HepG2 (cell line): ENCODE measurements at regions not wholly inside any gene's neighbourhood (a gene's known extent, or its start where the extent isn't known, plus 50 kb on each side); places are given as distances from the start of the nearest gene placed in this dataset.

Source experiments
- CENPT ChIP-seq: sonication (generic); formaldehyde crosslinking; IDR thresholded peaks from 2 replicates; pipeline ENCODE4 v1.8.0; 2022; ENCODE audit warnings: low read depth, mild to moderate bottlenecking, moderate library complexity, missing genetic modification reagents
- FOXJ3 ChIP-seq: sonication (generic); formaldehyde crosslinking; IDR thresholded peaks from 2 replicates; pipeline ENCODE4 v1.4.0; 2020; ENCODE audit warnings: missing genetic modification reagents, mild to moderate bottlenecking, borderline replicate concordance
- MIER3 ChIP-seq: IDR thresholded peaks from 2 replicates; pipeline ENCODE4 v1.6.1; 2016; ENCODE audit warnings: missing compliant biosample characterization, borderline replicate concordance
- MTA3 ChIP-seq: sonication (generic); formaldehyde crosslinking; IDR thresholded peaks from 2 replicates; pipeline ENCODE4 v1.4.0; 2020; ENCODE audit warnings: missing genetic modification reagents
- NFE2L2 ChIP-seq: fragments of 150-350 bp; IDR thresholded peaks from 2 replicates; pipeline ENCODE4 v1.6.1; 2014; ENCODE audit warnings: low read length
- PRDM15 ChIP-seq: sonication (generic); formaldehyde crosslinking; IDR thresholded peaks from 2 replicates; pipeline ENCODE4 v1.4.0; 2020; ENCODE audit warnings: missing genetic modification reagents
- RBM39 ChIP-seq: fragments of 200-400 bp; formaldehyde crosslinking; IDR thresholded peaks from one replicate; pipeline ENCODE4 v1.6.1; 2018; ENCODE audit warnings: antibody characterized with exemption, mild to moderate bottlenecking, low read depth, low read length; ENCODE audit not compliant: poor library complexity, severe bottlenecking
- RELA ChIP-seq: sonication (generic); formaldehyde crosslinking; IDR thresholded peaks from 2 replicates; pipeline ENCODE4 v1.4.0; 2020; ENCODE audit warnings: missing genetic modification reagents
- TAF15 ChIP-seq: fragments of 200-400 bp; formaldehyde crosslinking; IDR thresholded peaks from one replicate; pipeline ENCODE4 v1.6.1; 2018; ENCODE audit warnings: mild to moderate bottlenecking, low read depth, low read length; ENCODE audit not compliant: poor library complexity, severe bottlenecking
- TCF12 ChIP-seq, 2 experiments: fragments of 450-650 bp in 1 of 2; sonication (generic) in 1 of 2; formaldehyde crosslinking in 1 of 2; IDR thresholded peaks; 2 replicates each; pipeline versions ENCODE4 v1.6.1 to v1.8.0; 2017 to 2022; ENCODE audit warnings: antibody characterized with exemption in 1 of 2, mild to moderate bottlenecking in 1 of 2, missing genetic modification reagents in 1 of 2, moderate library complexity in 1 of 2
- ZKSCAN1 ChIP-seq: fragments of 150-350 bp; IDR thresholded peaks from 2 replicates; pipeline ENCODE4 v1.6.1; 2014; ENCODE audit warnings: low read length
- ZNF639 ChIP-seq: conservative IDR thresholded peaks from 2 replicates; pipeline ENCODE4 v1.6.1; 2018; ENCODE audit warnings: missing genetic modification reagents
- TF ChIP-seq, protein P1 (sequence below): sonication (generic); formaldehyde crosslinking; IDR thresholded peaks from 2 replicates; pipeline ENCODE4 v1.4.0; 2020; ENCODE audit warnings: missing genetic modification reagents; ENCODE audit errors: not compliant biosample characterization
- TF ChIP-seq, protein P2 (sequence below): IDR thresholded peaks from 2 replicates; pipeline ENCODE4 v1.4.0; 2020; ENCODE audit warnings: mild to moderate bottlenecking, missing genetic modification reagents

GRCh38 chr20:50369225-50370035 is 140.8 kb upstream of the PTPN1 start (continued):
- TF ChIP-seq FOXJ3 (0 out of 2 replicates have a peak, but pooled peaks have one; percentile 19), TAF15 (no peak), NFE2L2 (no peak), ZKSCAN1 (no peak; the same call in 1 of the 2 replicates), TCF12 (IDR thresholded peaks at IDR 0.05) (no peak), TCF12 (CRISPR knock-in tag; IDR thresholded peaks at IDR 0.05) (0 out of 2 replicates have a peak, but pooled peaks have one; percentile 63), RBM39 (peak; percentile 85), MTA3 (CRISPR knock-in tag) (no peak), RELA (CRISPR knock-in tag) (no peak), PRDM15 (CRISPR knock-in tag) (no peak), MIER3 (no peak), ZNF639 (peak; percentile 58), CENPT (CRISPR knock-in tag) (0 out of 2 replicates have a peak, but pooled peaks have one; percentile 61)
- TF ChIP-seq, protein P1, sequence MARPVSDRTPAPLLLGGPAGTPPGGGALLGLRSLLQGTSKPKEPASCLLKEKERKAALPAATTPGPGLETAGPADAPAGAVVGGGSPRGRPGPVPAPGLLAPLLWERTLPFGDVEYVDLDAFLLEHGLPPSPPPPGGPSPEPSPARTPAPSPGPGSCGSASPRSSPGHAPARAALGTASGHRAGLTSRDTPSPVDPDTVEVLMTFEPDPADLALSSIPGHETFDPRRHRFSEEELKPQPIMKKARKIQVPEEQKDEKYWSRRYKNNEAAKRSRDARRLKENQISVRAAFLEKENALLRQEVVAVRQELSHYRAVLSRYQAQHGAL (CRISPR knock-in tag) = no peak
- TF ChIP-seq, protein P2, sequence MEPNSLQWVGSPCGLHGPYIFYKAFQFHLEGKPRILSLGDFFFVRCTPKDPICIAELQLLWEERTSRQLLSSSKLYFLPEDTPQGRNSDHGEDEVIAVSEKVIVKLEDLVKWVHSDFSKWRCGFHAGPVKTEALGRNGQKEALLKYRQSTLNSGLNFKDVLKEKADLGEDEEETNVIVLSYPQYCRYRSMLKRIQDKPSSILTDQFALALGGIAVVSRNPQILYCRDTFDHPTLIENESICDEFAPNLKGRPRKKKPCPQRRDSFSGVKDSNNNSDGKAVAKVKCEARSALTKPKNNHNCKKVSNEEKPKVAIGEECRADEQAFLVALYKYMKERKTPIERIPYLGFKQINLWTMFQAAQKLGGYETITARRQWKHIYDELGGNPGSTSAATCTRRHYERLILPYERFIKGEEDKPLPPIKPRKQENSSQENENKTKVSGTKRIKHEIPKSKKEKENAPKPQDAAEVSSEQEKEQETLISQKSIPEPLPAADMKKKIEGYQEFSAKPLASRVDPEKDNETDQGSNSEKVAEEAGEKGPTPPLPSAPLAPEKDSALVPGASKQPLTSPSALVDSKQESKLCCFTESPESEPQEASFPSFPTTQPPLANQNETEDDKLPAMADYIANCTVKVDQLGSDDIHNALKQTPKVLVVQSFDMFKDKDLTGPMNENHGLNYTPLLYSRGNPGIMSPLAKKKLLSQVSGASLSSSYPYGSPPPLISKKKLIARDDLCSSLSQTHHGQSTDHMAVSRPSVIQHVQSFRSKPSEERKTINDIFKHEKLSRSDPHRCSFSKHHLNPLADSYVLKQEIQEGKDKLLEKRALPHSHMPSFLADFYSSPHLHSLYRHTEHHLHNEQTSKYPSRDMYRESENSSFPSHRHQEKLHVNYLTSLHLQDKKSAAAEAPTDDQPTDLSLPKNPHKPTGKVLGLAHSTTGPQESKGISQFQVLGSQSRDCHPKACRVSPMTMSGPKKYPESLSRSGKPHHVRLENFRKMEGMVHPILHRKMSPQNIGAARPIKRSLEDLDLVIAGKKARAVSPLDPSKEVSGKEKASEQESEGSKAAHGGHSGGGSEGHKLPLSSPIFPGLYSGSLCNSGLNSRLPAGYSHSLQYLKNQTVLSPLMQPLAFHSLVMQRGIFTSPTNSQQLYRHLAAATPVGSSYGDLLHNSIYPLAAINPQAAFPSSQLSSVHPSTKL (CRISPR knock-in tag) = peak; percentile 79
